Activated CD8-positive, alpha-beta memory T cell treated with anti-CD3 and anti-CD28 coated beads, Interleukin-2, amount 50 U/mL, for 24 hours (primary cell): ENCODE measurements at regions not wholly inside any gene's neighbourhood (a gene's known extent, or its start where the extent isn't known, plus 50 kb on each side); places are given as distances from the start of the nearest gene placed in this dataset.

Source experiments
- DNase-seq: peaks from one replicate; pipeline ENCODE4 v3.0.0-alpha.2; 2020; ENCODE audit errors: extremely low read depth

DNA sequence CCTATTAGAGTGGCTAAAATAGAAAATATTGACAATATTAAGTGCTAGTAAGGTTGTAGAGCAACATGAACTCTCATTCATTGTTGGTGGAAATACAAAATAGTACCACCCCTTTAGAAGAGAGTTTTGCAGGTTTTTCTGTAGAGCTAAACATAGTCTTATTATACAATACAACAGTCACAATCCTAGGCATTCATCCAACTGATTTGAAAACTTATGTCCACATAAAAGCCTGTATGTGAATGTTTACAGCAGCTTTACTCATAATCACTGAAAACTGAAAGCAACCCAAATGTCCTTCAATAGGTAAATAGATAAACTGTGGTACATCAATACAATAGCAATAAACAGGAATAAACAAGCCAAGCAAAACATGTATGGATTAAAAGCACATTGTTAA lies 127.2 kb upstream of the PRNP start:
- DNase-seq = no peak

DNA sequence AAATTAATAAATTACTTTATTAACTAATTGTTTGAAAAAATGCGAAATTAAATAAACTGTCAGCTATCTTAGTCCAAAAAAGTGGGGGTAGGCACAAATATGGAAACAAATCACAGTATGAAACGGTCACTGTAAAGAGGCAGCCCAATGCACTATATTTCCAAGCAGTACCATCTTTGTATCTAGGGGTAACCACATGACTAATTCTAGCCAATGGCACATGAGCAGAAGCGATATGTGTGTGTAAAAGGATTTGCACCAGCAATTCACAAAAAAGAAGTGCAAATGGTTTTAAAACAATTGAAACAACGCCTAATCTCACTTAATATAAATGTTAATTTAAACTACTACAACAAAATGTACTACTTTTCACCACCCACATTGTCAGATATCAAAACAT lies 129.5 kb upstream of the PRNP start:
- DNase-seq = no peak

DNA sequence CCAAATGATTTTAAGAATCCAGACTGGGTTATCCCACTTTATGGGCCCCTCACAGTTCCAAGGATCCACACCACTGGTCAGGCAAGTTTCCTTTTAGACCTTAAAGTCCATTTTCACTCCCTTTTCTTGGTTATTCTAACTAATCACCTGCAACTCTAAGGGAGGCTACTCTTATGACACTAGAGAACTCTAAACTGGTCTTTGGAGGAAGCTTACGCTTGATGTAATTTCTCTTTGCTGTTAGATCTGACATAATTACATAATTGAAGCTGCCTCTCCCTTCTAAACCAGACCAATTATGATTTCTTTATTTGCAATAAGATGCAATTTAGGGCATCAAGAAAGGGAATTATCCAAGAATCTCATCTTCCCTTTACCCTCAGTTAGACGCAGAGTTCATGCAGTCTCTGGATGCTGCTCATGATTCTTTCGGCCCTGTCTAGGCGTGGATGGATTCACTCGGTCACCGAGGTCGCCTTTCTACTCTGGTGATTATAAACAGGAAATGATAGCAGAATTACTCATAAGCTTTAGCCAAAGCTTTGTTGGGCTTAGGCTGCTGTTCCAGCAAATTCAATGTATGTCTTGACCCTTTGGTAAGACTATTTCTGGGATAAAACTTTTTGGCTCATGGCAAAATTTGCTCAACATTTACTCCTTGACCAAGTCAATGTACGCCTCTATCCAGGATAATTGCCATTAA lies 130.9 kb upstream of the PRNP start:
- DNase-seq = no peak

DNA sequence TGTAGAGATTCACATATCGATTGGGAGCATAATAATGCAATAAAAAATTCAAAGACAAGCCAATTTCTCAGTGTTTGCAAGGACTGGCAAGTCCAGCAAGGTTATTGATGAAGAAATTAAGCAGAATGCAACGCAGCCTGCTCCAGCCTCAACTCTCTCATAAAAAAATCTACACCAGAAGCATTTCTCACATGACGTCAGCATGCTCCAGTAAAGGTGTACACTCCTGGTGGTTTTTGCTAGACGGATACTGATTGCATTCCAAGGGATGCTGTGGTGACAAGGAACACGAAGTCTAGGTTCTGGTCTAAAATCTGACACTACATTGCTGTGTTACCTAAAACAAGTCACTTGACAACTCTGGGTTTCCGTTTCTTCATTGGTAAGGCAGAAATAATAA lies 131.9 kb upstream of the PRNP start:
- DNase-seq = no peak

DNA sequence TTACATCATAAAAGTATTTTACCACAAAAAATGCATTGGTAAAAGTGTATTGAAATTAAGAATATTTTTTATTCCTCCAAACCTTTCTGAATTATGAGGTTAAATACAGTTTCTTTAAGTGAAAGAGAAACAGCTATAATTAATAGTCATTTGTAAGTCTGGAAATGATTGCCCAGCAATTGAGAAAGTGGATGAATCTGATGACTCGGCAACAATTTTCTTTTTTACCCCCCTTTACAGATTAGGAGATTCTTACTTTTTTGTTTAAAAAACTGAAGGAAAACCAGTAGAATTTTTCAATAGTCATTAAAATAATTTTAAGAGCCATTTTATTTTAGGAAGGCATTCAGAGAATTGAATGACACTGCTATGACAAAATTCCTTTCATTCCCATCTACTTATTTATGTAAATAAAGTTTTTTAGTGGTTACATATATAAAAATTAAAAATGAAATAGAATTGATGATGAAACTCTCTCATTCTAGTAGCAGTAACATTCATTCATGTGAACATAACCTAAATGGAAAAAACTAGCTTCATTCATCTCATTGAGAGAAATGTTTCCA lies 134.1 kb upstream of the PRNP start:
- no peak for DNase-seq

DNA sequence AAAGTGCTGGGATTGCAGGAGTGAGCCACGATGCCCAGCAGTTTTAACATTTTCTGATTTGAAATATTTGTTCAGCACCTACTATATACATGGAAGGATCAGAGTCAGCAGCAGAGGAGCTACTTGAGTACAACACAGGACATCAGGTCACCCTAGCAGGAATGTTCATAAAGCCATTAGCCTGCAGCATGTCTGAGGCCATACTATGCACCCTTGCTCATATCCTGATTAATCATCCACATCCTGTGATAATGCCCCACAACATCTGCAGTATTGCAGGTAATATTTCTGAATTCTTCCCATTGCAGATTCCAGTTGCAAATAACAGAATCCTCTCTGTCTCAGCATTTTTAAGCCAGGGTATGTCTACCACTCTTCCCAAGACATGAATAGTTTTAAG lies 135.5 kb upstream of the PRNP start:
- no peak for DNase-seq

DNA sequence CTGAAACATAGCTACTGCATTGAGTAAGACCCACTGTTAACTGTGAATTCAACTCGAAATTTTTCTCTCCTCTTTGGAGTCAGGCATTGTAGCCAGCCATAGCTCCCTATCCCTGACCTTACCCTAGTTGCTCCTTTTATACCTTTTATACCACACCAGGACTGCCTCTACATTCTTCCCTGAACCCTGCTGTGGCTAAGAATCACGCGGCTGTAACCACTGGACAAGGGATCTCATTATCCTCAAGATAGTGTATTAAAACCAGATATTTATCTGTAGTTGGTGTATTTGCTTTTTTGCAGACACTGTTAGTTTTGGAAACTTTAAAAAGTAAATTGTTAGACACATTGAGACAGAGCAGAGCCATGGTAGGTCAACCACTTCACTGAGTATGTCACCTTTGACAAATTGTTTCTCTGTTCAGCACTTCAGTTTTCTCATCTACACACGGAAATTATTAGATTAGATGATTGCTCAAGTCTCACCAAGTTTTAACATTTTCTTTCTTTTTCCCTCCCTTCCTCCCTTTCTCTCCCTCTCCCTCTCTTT lies 136.5 kb upstream of the PRNP start:
- no peak for DNase-seq

DNA sequence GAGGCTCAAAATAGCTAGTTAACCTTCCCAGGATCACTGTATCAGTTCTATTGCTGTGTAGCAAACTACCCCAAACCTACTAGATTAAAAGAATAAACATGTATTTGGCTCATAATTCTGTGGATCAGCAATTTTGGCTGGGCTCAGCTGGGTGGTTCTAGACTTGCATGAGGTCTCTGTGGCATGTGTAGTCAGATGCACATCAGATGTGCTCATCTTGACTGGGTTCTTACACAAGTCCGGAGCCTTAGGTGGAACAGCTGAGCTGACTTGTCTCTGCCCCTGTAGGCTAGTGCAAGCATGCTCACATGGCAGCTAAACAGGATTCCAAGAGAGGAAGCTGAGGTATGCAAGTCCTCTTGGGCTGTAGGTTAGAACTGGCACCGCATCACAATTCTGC lies 137.7 kb upstream of the PRNP start:
- no peak for DNase-seq

DNA sequence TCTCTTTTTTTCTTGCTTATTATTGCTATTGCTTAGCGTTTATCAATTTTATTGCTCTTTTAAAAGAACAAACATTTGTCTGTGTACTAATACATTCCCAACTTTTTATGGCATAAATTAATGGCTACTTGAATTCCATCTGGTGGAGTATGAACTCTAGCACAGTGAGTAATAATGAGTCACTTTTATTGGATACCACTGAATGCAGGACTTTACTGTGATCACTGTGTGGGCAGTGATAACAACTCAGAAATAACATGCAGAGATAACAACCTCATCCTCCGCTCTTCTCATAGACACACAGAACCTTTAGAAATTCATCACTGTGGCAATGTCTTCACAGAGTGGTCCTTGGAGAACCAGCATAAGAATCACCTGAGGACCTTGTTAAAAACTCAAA lies 139.5 kb upstream of the PRNP start:
- DNase-seq = no peak

DNA sequence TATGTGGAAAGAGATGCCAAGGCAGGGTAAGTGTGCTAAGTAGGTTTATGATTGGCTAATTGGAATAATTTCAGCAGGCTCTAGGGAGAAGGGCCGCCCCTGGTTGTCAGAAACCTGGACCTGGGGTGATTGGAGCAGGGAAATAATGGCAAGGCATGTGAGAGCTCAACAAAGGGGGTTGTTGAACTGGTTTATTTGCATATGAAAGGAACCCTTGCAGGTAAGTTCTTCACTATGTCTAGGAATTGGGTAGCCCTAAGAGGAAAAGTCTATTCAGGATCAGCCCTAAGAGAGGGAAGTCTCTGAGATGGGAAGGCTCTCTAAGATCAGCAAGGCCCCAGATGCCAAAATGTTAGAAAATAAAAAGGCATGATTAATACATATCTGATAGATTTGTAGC lies 139.9 kb upstream of the PRNP start:
- DNase-seq = no peak

DNA sequence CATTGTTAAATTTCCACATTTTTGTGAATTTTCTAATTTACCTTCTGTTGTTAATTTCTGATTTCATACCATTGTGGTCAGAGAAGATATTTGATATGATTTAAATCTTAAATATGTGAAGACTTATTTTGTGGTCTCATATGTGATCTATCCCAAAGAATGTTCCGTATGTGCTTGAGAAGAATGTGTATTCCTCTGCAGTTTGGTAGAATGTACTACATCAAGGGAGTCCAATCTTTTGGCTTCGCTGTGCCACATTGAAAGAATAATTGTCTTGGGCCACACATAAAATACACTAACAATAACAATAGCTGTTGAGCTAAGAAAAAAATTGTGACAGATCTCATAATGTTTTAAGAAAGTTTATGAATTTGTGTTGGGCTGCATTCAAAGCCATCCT lies 140.7 kb upstream of the PRNP start:
- no peak for DNase-seq

DNA sequence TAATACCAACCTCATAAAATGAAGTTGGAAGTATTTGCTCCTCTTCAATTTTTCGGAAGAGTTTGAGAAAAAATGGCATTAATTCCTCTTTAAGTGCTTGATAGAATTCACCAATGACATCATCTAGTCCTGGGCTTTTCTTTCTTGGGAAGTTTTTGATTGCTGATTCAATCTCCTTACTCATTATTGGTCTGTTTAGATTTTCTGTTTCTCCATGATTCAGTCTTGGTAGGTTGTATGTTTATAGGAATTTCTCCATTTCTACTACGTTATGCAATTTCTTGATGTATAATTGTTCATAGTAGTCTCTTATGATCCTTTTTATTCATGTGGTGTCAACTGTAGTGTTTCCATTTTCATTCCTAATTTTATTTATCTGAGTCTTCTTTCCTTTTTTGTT lies 141.5 kb upstream of the PRNP start:
- no peak for DNase-seq

DNA sequence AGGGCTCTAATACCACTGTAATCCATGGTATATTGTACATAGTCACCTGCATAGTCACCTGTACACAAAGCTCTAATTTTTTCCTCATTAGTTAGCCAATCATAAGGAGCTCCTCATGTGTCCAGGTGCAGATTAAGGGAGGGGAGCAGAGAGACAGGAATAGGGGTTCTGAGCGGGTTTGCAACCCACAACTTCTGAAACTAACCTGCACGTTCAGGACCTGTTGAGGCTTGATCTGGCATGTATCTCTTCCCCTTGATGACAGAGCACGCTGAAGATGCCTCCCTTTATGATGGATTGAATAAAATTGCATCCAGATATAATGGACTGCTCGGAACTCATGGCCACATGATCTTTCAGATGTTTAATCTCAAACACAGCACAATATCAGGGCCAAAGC lies 144.0 kb upstream of the PRNP start:
- DNase-seq = no peak

DNA sequence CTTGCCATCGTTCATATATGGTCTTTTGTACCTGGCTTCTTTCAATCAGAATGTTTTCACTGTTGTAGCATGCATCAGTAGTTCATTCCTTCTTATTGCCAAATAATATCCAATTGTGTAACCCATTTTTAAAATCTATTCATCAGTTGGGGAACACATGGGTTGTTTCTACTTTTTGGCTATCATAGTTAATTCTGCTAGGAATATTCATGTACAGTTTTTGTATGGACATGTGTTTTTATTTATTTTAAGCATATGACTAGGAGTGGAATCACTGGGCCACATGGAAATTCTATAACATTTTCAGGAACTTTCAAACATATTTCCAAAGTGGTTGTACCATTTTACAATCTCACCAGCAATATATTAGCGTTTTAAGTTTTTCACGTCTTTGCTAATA lies 151.9 kb upstream of the PRNP start:
- DNase-seq = no peak

DNA sequence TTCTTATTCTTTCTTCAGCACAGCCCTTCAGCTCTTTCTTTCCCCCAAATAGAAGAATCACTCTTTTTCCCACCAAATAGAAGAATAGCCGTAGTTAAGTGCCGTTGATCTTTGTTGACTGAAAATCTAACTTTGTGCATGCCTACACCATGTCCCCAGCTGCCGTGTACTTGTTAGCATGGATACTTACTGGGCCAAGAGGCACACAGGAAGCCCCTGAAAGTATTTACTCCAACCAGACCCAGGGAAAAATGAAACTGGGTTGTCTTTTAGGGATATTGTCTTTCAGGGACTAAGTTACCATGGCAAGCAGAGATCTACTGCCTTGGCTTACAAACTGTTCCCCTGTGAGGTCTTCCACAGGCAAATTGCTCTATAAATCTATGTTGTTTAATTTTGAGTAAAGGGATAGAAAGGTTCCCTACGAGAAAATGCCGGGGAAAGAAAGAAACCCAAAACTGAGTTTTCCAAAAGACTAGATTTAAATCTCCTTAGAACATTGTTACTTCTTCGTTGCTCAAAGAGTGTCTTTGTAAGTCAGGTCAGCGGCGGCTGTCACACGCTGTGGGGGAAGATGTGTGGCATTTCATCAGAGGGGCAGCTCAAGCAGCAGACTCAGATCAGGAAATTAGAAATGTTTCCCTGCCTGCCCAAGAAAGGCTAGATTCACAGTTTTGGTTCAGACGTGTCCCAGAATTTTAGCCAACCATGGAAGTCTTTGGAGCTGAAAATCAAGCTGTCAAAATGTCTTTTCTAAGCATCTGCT lies 152.7 kb upstream of the PRNP start:
- DNase-seq = no peak

DNA sequence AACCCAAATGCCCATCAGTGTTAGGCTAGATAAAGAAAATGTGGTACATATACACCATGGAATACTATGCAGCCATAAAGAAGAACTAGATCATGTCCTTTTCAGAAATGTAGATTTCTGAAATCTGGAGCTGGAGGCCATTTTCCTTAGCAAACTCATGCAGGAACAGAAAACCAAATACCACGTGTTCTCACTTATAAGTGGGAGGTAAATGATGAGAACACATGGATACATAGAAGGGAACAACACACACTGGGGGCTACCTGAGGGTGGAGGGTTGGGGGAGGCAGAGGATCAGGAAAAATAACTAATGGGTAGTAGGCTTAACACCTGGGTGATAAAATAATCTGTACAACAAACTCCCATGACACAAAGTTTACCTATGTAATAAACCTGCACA lies 153.5 kb upstream of the PRNP start:
- no peak for DNase-seq

DNA sequence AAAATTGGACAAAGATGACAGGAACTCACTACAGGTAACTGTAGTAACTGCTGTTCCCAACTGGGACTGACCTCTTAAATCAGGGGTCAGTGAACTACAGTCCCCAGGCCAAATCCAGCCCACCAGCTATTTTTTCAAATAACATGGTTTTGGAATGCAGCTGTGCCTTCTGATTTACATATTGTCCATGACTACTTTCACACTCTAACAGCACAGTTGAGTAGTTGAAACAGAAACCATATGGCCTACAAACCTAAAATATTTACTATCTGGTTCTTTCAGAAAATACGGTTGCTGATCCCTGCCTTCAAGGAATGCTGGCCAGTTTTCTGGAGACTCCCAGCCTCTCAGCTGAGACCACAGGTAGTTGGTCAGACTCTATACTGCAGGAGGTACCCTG lies 161.5 kb upstream of the PRNP start:
- DNase-seq = no peak

DNA sequence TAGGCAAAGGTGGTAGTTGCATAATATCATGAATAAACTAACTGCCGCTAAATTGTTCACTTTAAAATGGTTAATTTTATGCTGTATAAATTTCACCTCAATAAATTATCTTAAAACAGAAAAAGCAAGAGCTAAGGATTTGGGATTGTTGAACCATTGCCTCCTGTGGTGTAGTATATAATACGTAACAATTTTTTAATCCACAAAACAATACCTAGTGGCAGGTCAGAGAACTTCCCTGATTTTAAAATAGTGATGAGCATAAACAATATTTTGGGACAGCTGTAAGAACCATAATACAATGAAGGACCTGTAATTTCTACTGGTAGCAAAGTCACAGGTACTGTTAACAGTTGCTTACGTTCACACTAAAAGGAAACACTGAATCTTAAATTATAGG lies 161.9 kb upstream of the PRNP start:
- DNase-seq = no peak

DNA sequence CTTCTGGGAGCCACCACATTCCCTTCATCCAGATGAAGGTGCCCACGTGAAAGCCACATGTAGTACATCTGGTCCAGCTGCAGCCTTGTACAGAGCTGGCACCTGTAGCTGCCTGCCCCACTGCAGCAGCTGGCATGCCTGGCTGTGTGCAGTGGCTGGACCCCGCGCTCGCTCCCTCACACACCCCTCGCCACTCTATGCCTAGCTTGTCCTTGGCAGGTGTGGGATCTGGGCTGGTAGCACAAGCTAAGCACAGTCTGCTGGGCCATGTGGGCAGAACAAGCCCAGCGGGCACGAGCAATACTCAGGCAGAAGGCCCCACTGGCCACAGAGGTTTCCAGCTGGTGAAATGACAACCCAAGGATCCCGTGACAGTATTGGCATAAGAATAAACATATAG lies 163.9 kb upstream of the PRNP start:
- no peak for DNase-seq

DNA sequence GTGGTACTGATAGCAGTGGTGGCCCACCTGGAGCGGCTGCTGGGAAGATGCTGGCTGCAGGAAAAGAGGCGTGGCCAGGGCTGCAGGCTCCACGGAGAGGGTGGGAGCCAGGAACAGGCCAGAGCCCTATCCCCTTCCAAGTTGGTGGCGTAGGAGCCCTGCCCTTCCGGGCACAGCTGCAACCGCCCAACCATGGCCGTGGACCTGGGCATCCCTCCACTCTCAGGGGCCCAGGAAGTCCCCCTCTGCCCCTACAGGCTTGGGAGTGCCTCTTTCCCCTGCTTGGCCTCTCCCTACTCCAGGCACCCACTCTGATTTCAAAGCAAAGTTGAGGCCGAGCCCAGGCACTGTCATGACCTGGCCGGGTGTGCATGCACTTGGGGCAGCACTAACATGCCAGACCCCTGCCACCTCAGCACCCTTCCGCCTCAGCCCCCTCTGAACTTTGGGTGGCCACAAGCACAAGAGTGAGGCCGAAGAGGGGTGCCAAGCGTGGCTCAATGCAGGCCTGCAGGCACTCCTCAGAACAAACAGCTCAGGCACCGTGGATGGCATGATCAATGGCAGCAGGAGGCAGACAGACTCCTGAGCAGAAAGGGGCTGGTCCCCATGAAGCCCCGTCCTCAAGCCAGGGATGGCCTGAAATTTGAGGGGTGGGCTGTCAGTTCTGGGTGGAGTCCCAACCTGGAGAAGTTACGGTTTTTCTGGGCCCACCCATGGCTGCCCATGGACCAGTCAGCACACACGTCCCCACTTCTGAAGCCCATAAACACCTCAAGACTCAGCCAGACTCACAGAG lies 164.9 kb upstream of the PRNP start:
- DNase-seq = no peak

DNA sequence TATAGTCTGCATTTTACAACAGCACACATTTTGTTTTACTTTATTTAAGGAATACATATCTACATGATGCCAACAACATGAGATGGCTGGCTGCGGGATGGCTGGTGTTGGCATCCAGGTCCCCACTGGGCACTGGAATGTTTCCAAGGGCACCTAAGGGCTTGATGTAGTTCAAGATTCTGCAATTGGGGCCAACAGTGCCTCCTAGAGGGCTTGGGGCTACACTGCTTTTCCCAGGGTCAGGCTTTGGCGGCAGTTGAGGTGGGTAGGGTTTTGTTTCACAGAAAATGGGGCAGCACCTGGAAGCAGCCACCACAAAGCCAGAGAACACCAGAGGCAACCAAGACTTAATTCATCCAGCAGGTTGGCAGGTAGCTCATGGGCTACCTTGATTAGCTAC lies 166.7 kb upstream of the PRNP start:
- no peak for DNase-seq

DNA sequence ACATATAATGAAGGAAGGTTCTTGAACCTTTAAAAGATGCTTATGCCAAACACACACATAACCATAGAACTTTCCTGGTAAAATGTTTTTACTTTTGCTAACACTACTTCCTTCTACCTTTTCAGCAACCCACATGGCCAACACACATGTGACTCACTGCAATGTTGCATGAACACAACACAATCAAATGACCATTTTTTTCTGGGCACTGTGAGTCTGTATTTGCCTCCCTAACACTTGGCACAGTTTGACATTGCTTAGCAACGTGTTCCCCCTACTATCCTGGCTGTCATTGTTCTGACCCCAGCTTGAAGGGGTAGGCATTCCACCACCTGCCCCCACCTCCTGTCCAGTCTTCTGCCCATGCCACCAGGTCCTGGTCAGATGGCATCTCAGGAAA lies 169.4 kb upstream of the PRNP start:
- DNase-seq = no peak
